ENCODE measurements at regions not wholly inside any gene's neighbourhood (a gene's known extent, or its start where the extent isn't known, plus 50 kb on each side); places are given as distances from the start of the nearest gene placed in this dataset.

DNA sequence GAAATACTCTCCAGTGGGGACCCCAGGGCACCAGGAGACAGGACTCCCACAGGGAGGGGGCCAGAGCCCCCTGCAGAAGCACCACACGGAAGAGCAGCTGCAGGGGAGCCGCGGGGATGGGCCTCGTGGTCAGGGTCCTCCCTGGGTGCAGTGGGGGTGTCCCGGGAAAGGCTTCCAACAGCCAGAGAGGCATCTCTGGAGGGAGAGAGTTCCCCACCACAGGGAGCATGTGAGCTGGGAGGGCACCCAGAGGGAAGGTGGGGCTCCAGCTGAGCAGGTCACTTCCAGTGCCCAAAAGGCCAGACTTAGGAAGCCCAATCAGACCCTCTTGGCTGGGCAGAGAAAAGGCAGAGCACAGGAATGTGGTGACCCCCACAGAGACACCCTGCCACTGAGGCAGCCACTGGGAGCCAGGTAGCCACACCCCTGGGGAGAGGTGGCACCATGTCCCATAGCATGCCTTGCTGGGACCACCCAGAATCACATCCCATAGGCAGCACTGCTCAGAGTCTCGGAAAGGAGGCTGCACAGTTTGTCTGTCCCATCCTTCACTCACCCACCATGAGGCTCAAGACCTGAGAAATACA is 49.9 kb upstream of the LMO1 start (continued):
- TF ChIP-seq, protein P1, sequence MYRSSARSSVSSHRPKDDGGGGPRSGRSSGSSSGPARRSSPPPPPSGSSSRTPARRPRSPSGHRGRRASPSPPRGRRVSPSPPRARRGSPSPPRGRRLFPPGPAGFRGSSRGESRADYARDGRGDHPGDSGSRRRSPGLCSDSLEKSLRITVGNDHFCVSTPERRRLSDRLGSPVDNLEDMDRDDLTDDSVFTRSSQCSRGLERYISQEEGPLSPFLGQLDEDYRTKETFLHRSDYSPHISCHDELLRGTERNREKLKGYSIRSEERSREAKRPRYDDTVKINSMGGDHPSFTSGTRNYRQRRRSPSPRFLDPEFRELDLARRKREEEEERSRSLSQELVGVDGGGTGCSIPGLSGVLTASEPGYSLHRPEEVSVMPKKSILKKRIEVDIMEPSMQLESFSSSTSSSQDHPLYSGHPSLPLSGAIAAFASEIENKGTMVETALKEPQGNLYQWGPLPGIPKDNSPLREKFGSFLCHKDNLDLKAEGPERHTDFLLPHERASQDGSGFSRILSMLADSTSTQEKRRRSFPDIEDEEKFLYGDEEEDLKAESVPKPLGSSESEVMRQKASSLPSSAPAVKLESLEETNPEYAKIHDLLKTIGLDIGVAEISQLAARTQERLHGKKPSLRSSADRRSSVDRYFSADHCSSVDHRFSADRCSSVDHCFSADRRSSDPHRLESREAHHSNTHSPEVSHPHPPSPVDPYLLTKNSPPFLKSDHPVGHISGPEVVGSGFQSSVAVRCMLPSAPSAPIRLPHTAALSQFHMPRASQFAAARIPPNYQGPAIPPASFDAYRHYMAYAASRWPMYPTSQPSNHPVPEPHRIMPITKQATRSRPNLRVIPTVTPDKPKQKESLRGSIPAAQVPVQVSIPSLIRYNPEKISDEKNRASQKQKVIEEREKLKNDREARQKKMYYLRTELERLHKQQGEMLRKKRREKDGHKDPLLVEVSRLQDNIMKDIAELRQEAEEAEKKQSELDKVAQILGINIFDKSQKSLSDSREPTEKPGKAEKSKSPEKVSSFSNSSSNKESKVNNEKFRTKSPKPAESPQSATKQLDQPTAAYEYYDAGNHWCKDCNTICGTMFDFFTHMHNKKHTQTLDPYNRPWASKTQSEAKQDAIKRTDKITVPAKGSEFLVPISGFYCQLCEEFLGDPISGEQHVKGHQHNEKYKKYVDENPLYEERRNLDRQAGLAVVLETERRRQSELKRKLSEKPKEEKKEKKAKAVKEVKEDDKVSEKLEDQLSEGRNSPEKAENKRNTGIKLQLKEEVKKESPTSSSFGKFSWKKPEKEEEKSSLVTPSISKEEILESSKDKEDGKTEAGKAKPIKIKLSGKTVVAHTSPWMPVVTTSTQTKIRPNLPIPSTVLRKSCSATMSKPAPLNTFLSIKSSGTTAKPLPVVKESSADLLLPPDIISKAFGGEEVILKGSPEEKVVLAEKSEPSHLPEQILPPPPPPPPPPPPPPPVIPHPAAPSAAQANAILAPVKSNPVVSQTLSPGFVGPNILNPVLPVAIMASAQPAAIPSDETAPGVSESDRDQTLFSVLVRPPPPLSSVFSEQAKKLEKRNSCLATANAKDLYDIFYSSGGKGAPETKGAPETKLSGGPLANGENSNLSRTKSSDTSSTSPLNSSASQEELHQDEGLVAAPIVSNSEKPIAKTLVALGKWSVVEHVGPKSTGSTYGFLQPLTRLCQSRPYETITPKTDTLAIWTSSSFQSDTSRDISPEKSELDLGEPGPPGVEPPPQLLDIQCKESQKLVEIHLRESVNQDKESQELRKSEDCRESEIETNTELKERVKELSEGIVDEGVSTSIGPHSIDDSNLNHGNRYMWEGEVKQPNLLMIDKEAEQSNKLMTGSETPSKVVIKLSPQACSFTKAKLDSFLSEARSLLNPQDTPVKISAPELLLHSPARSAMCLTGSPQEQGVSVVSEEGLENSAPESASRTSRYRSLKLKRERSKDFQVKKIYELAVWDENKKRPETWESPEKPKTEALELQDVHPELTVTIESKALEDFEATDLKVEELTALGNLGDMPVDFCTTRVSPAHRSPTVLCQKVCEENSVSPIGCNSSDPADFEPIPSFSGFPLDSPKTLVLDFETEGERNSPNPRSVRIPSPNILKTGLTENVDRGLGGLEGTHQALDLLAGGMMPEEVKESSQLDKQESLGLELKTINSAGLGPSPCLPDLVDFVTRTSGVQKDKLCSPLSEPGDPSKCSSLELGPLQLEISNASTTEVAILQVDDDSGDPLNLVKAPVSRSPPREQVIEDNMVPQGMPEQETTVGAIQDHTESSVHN (CRISPR knock-in tag; IDR thresholded peaks at IDR 0.05), result no peak
- TF ChIP-seq ZNF619 (CRISPR knock-in tag; IDR thresholded peaks at IDR 0.05) (no peak), ZNF33B (CRISPR knock-in tag; IDR thresholded peaks at IDR 0.05) (no peak), HOXA7 (CRISPR knock-in tag; IDR thresholded peaks at IDR 0.05) (no peak), U2AF1 (optimal IDR thresholded peaks at IDR 0.05; ENCODE audit: low read depth, low read length) (no peak)
- TF ChIP-seq, protein P2, sequence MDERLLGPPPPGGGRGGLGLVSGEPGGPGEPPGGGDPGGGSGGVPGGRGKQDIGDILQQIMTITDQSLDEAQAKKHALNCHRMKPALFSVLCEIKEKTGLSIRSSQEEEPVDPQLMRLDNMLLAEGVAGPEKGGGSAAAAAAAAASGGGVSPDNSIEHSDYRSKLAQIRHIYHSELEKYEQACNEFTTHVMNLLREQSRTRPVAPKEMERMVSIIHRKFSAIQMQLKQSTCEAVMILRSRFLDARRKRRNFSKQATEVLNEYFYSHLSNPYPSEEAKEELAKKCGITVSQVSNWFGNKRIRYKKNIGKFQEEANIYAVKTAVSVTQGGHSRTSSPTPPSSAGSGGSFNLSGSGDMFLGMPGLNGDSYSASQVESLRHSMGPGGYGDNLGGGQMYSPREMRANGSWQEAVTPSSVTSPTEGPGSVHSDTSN (CRISPR knock-in tag; IDR thresholded peaks at IDR 0.05), result no peak
- TF ChIP-seq, protein P3, sequence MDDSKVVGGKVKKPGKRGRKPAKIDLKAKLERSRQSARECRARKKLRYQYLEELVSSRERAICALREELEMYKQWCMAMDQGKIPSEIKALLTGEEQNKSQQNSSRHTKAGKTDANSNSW (CRISPR knock-in tag; IDR thresholded peaks at IDR 0.05; ENCODE audit: borderline replicate concordance), result no peak
- TF ChIP-seq, protein P4, sequence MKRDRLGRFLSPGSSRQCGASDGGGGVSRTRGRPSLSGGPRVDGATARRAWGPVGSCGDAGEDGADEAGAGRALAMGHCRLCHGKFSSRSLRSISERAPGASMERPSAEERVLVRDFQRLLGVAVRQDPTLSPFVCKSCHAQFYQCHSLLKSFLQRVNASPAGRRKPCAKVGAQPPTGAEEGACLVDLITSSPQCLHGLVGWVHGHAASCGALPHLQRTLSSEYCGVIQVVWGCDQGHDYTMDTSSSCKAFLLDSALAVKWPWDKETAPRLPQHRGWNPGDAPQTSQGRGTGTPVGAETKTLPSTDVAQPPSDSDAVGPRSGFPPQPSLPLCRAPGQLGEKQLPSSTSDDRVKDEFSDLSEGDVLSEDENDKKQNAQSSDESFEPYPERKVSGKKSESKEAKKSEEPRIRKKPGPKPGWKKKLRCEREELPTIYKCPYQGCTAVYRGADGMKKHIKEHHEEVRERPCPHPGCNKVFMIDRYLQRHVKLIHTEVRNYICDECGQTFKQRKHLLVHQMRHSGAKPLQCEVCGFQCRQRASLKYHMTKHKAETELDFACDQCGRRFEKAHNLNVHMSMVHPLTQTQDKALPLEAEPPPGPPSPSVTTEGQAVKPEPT (CRISPR knock-in tag; IDR thresholded peaks at IDR 0.05; ENCODE audit: low read depth), result no peak

Measured in HepG2 (cell line).